Endometrium (tissue), 2 donors: ENCODE measurements at regions not wholly inside any gene's neighbourhood (a gene's known extent, or its start where the extent isn't known, plus 50 kb on each side); places are given as distances from the start of the nearest gene placed in this dataset.
"Not testable (repeated sequence)": the region's sequence is repeated elsewhere in the genome, so short reads cannot be mapped to it uniquely, and the experiment has no call there.

Experiments
- FAIRE-seq: peaks from 2 replicates; lab custom pipeline; 2012; peaks lifted over from hg19 to GRCh38; lab: Jason Lieb, UNC
- donor health status: control.
- donor health status: control.

- FAIRE-seq = no peak
These were observed 163.1 kb downstream of the PHLDA1 start for GRCh38 chr12:75868501-75868900.

- FAIRE-seq = no peak
These were observed 166.3 kb downstream of the PHLDA1 start for GRCh38 chr12:75865315-75865714.

- no peak for FAIRE-seq
These were observed 167.4 kb downstream of the PHLDA1 start for GRCh38 chr12:75864161-75864560.

GRCh38 chr12:75863533-75863932, 168.0 kb downstream of the PHLDA1 start:
- FAIRE-seq = no peak

GRCh38 chr12:75862692-75863471, 168.7 kb downstream of the PHLDA1 start:
- FAIRE-seq = no peak

GRCh38 chr12:75859868-75860267, 171.7 kb downstream of the PHLDA1 start:
- no peak for FAIRE-seq

GRCh38 chr12:75856235-75856634, 175.3 kb downstream of the PHLDA1 start:
- FAIRE-seq = no peak

- no peak for FAIRE-seq
These were observed 176.2 kb downstream of the PHLDA1 start for GRCh38 chr12:75855360-75855759.

- FAIRE-seq = no peak
These were observed 176.8 kb downstream of the PHLDA1 start for GRCh38 chr12:75854681-75855309.

- not testable (repeated sequence) for FAIRE-seq
These were observed 177.4 kb downstream of the PHLDA1 start for GRCh38 chr12:75854137-75854536.

- no peak for FAIRE-seq
These were observed 177.9 kb downstream of the PHLDA1 start for GRCh38 chr12:75853626-75854025.

GRCh38 chr12:75852956-75853355, 178.6 kb downstream of the PHLDA1 start:
- no peak for FAIRE-seq

- no peak for FAIRE-seq
These were observed 179.4 kb downstream of the PHLDA1 start for GRCh38 chr12:75852143-75852542.

- FAIRE-seq = no peak
These were observed 180.7 kb downstream of the PHLDA1 start for GRCh38 chr12:75850721-75851462.

- FAIRE-seq = no peak
These were observed 182.6 kb downstream of the PHLDA1 start for GRCh38 chr12:75848961-75849360.

- FAIRE-seq = no peak
These were observed 183.1 kb downstream of the PHLDA1 start for GRCh38 chr12:75848431-75848925.

- no peak for FAIRE-seq
These were observed 185.5 kb downstream of the PHLDA1 start for GRCh38 chr12:75846102-75846501.

- no peak for FAIRE-seq
These were observed 186.6 kb downstream of the PHLDA1 start for GRCh38 chr12:75844985-75845384.

GRCh38 chr12:75844049-75844770, 187.4 kb downstream of the PHLDA1 start:
- FAIRE-seq = no peak

- no peak for FAIRE-seq
These were observed 189.5 kb downstream of the PHLDA1 start for GRCh38 chr12:75842090-75842489.

GRCh38 chr12:75840994-75841355, 190.6 kb downstream of the PHLDA1 start:
- no peak for FAIRE-seq

- FAIRE-seq = no peak
These were observed 193.3 kb downstream of the PHLDA1 start for GRCh38 chr12:75838309-75838708.
